OCI-LY3 (cell line): ENCODE measurements at regions not wholly inside any gene's neighbourhood (a gene's known extent, or its start where the extent isn't known, plus 50 kb on each side); places are given as distances from the start of the nearest gene placed in this dataset.

Experiments
- CTCF ChIP-seq: fragments of 200-600, 300-600 bp; sonication (generic); IDR thresholded peaks from 2 replicates; pipeline ENCODE4 v1.5.1; 2014; ENCODE audit warnings: antibody characterized with exemption, low read length, low read depth
- EZH2phosphoT487 ChIP-seq: fragments of 200-600 bp; shearing (Covaris generic); IDR thresholded peaks from 2 replicates; pipeline ENCODE4 v1.6.1; 2018; ENCODE audit warnings: antibody characterized with exemption, mixed run types, low read depth

- TF ChIP-seq EZH2phosphoT487 (no peak), CTCF (no peak)
Observed at GRCh38 chr17:77071925-77072490, 68.8 kb upstream of the SEC14L1 start.
